ENCODE measurements at regions not wholly inside any gene's neighbourhood (a gene's known extent, or its start where the extent isn't known, plus 50 kb on each side); places are given as distances from the start of the nearest gene placed in this dataset.

- Mint-ChIP-seq H3K36me3 (peaks cover 40% of the 10 kb centered on the region), H3K9me3 (peaks cover 31% of the 10 kb centered on the region), H3K4me1 (peaks cover 59% of the 10 kb centered on the region), H3K4me3 (no peak overlapping the region), H3K27me3 (no peaks in the 10 kb centered on the region), H3K27ac (peak overlapping the region; percentile 77)
- CTCF ChIA-PET = interaction anchor here (1.0 to 1.2 kb wide), 2 partner anchors 29 to 43 kb away, joined by 3 to 4 read pairs; no protein-coding TSS in a partner anchor
- DNase-seq = no peak
Measured at GRCh38 chr1:198966519-198966918, 327.7 kb downstream of the PTPRC start.

- CTCF ChIA-PET = interaction anchor here (1.0 to 1.5 kb wide), 2 partner anchors 9 to 42 kb away, joined by 4 to 5 read pairs; no protein-coding TSS in a partner anchor
- H3K27ac Mint-ChIP-seq = no peak overlapping the region
Measured at GRCh38 chr1:198967566-198967965, 328.7 kb downstream of the PTPRC start.

DNA sequence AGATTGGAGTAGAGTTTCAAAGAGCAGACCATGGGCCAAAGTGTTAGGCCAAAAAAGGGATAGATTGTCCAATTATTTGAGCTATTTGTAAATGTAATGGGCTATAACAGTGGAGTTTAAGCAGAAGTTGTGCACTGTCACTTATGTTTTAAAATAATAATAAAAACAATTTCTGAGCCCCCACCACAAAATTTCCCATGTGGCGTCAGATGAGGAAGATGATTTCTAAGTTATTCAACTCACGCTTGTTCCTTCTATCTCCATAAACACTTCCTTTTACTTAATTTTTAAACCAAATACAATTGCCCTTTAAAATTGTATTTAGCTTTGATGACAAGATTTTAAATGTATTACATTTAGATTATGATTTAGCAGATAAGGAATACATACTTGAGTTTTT, 330.0 kb downstream of the PTPRC start:
- peaks cover 26% of the 10 kb centered on the region for H3K36me3 Mint-ChIP-seq
- H3K27me3 Mint-ChIP-seq = no peaks in the 10 kb centered on the region
- no peak overlapping the region for H3K4me3 Mint-ChIP-seq
- CTCF ChIA-PET = interaction anchor here (1.5 kb wide), 1 partner anchor 8 kb away, joined by 5 read pairs; no protein-coding TSS in a partner anchor
- peaks cover 18% of the 10 kb centered on the region for H3K9me3 Mint-ChIP-seq
- no peak for DNase-seq
- H3K4me1 Mint-ChIP-seq = peaks cover 46% of the 10 kb centered on the region
- H3K27ac Mint-ChIP-seq = no peak overlapping the region

More at GRCh38 chr1:198967566-198967965, 328.7 kb downstream of the PTPRC start:
- Mint-ChIP-seq H3K27me3 (no peaks in the 10 kb centered on the region), H3K4me1 (peaks cover 58% of the 10 kb centered on the region), H3K4me3 (no peak overlapping the region), H3K9me3 (peaks cover 28% of the 10 kb centered on the region), H3K36me3 (peaks cover 37% of the 10 kb centered on the region)
- DNase-seq = no peak

DNA sequence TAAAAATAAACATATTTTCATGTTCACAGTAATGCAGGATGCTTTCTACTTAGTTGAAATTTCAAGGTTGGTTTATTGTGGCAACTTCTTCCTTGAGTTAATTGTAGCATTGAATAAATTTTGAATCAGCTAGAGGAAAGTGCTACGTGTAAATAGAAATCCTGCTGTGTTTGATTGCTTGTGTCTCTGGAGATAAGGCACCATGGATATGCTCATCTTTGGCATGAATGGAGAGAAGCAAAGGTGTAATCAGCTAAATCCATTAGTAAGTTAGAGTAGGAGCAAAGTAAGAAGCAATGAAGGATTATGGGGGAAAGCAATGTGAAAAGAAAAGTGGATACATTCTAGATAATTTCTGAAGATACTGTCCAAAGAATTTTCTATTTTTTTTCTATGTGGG, 331.1 kb downstream of the PTPRC start:
- H3K27me3 Mint-ChIP-seq = no peaks in the 10 kb centered on the region
- CTCF ChIA-PET = no interaction called here

DNA sequence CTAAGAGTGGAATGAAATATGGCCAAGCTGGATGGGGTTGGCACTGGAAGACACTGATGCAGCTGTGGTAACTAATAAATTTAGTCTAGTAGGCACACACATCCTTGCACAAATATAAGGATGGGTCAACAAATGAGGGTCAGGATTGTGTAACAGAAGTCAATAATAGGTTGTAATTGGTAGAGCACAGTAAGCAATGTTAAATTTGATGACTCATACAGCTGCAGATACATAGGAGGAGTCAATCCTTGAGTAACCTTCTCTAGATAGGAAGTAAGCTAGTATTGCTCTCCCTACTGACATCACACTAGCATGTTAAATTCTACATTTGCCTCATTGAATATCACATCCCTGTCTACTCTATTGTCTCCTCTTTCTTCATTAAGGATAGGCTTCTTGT, 332.1 kb downstream of the PTPRC start:
- CTCF ChIA-PET = no interaction called here
- peak overlapping the region; percentile 42 for H3K27ac Mint-ChIP-seq
- H3K27me3 Mint-ChIP-seq = no peaks in the 10 kb centered on the region
- DNase-seq = no peak
- peaks cover 11% of the 10 kb centered on the region for H3K36me3 Mint-ChIP-seq
- peaks cover 34% of the 10 kb centered on the region for H3K4me1 Mint-ChIP-seq
- H3K4me3 Mint-ChIP-seq = no peak overlapping the region
- peaks cover 9% of the 10 kb centered on the region for H3K9me3 Mint-ChIP-seq

More for the DNA sequence above, 331.1 kb downstream of the PTPRC start:
- DNase-seq = no peak
- peaks cover 18% of the 10 kb centered on the region for H3K36me3 Mint-ChIP-seq
- peaks cover 37% of the 10 kb centered on the region for H3K4me1 Mint-ChIP-seq
- peaks cover 13% of the 10 kb centered on the region for H3K9me3 Mint-ChIP-seq
- H3K4me3 Mint-ChIP-seq = no peak overlapping the region
- H3K27ac Mint-ChIP-seq = no peak overlapping the region

GRCh38 chr1:198977909-198978308, 339.1 kb downstream of the PTPRC start:
- Mint-ChIP-seq H3K27ac (no peak overlapping the region), H3K4me3 (no peak overlapping the region), H3K9me3 (peaks cover 8% of the 10 kb centered on the region), H3K27me3 (no peaks in the 10 kb centered on the region), H3K4me1 (peaks cover 9% of the 10 kb centered on the region), H3K36me3 (peaks cover 6% of the 10 kb centered on the region)
- DNase-seq = no peak
- CTCF ChIA-PET = no interaction called here

GRCh38 chr1:198978523-198978922, 339.7 kb downstream of the PTPRC start:
- CTCF ChIA-PET = interaction anchor here (0.9 kb wide), 1 partner anchor 12 kb away, joined by 3 read pairs; no protein-coding TSS in a partner anchor
- Mint-ChIP-seq H3K27me3 (no peaks in the 10 kb centered on the region), H3K4me3 (no peak overlapping the region), H3K4me1 (peaks cover 9% of the 10 kb centered on the region), H3K9me3 (peaks cover 8% of the 10 kb centered on the region), H3K36me3 (peaks cover 6% of the 10 kb centered on the region), H3K27ac (no peak overlapping the region)
- no peak for DNase-seq

DNA sequence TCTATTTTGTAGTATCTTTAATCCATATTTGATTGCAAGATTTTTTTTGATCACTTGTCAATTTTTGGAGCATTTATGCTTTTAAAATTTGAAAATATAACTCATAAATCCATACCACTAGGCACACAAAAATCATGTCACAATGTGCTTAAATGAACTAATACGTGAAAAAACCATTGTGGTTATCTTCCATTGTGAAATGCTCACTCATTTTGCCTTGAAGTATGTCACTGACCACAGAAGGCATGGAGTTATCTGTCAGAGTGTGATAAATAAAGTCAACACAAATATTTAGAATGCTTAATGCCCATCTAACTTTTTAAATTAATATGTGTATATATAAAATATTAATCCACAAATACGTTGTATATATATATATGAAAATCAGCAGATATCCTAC, 347.2 kb downstream of the PTPRC start:
- H3K4me3 Mint-ChIP-seq = no peak overlapping the region
- CTCF ChIA-PET = no interaction called here
- no peak for DNase-seq
- H3K27me3 Mint-ChIP-seq = no peaks in the 10 kb centered on the region
- H3K27ac Mint-ChIP-seq = no peak overlapping the region
- peaks cover 6% of the 10 kb centered on the region for H3K9me3 Mint-ChIP-seq
- H3K36me3 Mint-ChIP-seq = peaks cover 7% of the 10 kb centered on the region
- peaks cover 2% of the 10 kb centered on the region for H3K4me1 Mint-ChIP-seq

- H3K27ac Mint-ChIP-seq = no peak overlapping the region
- H3K4me3 Mint-ChIP-seq = no peak overlapping the region
- H3K27me3 Mint-ChIP-seq = no peaks in the 10 kb centered on the region
- no peak for DNase-seq
- H3K9me3 Mint-ChIP-seq = peaks cover 6% of the 10 kb centered on the region
- peaks cover 7% of the 10 kb centered on the region for H3K36me3 Mint-ChIP-seq
- CTCF ChIA-PET = no interaction called here
- H3K4me1 Mint-ChIP-seq = peaks cover 2% of the 10 kb centered on the region
Measured at GRCh38 chr1:198986442-198986841, 347.6 kb downstream of the PTPRC start.

- Mint-ChIP-seq H3K4me3 (no peak overlapping the region), H3K4me1 (peaks cover 5% of the 10 kb centered on the region), H3K36me3 (peaks cover 7% of the 10 kb centered on the region), H3K27me3 (peaks cover 3% of the 10 kb centered on the region), H3K27ac (no peak overlapping the region), H3K9me3 (no peaks in the 10 kb centered on the region)
- no peak for DNase-seq
- CTCF ChIA-PET = no interaction called here
Measured at GRCh38 chr1:199002661-199003060, 363.8 kb downstream of the PTPRC start.

DNA sequence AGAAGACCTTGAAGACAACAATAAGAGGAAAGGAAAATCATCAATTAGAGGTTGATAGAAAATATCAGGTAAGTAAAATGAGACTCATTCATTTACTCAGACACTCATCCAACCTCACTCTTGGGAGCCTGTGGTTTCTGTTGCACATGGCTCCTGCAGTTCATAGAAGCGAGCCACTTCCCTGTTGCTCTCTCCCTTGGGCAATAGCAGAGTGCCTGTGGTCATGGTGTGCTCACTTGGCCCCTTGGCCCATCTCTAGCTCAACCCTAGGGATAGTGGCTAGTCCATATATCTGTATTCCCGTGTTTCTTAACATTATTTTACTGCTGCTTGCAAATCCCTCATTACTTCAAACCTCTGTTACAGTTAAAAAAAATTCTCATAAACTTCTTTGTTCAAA, 368.6 kb downstream of the PTPRC start:
- no peak overlapping the region for H3K27ac Mint-ChIP-seq
- CTCF ChIA-PET = no interaction called here
- peaks cover 34% of the 10 kb centered on the region for H3K4me1 Mint-ChIP-seq
- no peaks in the 10 kb centered on the region for H3K27me3 Mint-ChIP-seq
- DNase-seq = no peak
- H3K4me3 Mint-ChIP-seq = no peak overlapping the region
- H3K36me3 Mint-ChIP-seq = peaks cover 15% of the 10 kb centered on the region
- H3K9me3 Mint-ChIP-seq = peaks cover 1% of the 10 kb centered on the region

DNA sequence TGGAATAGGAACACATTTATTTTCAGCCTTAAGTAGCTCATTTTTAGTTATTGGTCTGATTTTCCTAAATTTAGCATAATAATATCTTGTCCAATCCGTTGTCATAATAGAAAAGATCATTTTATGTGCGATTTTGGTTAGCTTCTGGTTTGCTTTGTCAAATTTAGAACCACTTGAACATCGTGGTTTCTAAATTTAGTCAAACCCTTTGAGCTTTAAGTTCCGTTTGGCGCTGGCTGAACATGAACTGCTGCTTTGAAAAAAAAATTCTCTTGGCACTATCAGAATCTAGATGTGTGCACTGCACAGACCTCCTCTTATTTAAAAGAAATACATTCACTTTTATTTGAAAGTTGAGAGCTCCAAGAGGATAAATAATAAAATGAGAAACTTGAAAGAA, 370.6 kb downstream of the PTPRC start:
- Mint-ChIP-seq H3K4me1 (peaks cover 37% of the 10 kb centered on the region), H3K27ac (peak overlapping the region; percentile 53), H3K36me3 (peaks cover 15% of the 10 kb centered on the region), H3K9me3 (peaks cover 1% of the 10 kb centered on the region), H3K4me3 (peak overlapping the region; percentile 45), H3K27me3 (no peaks in the 10 kb centered on the region)
- CTCF ChIA-PET = interaction anchor here (0.9 to 1.2 kb wide), 3 partner anchors 33 to 73 kb away, joined by 3 to 4 read pairs (median 4); no protein-coding TSS in a partner anchor
- peak; percentile 32 for DNase-seq

DNA sequence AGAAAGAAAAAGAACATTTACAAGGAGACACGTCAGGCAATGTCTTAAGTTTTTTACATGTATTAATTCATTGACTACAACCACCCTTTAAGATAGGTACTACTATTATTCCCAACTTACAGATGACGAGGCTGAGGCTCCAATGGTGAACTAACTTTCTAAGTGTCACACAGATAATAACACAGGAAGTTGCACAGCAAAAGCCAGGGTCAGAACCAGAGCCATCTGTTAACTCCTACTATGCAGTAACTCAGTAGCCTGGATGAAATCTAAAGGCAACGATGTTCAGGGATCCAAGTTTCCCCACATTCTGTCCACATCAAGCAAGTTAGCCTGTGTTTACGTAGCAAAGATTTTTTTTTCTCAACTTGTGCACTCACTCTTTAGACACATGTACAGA, 371.7 kb downstream of the PTPRC start:
- peaks cover 13% of the 10 kb centered on the region for H3K36me3 Mint-ChIP-seq
- H3K27me3 Mint-ChIP-seq = no peaks in the 10 kb centered on the region
- peak overlapping the region; percentile 54 for H3K27ac Mint-ChIP-seq
- H3K9me3 Mint-ChIP-seq = peaks cover 1% of the 10 kb centered on the region
- no peak for DNase-seq
- CTCF ChIA-PET = no interaction called here
- peak overlapping the region; percentile 23 for H3K4me3 Mint-ChIP-seq
- peaks cover 47% of the 10 kb centered on the region for H3K4me1 Mint-ChIP-seq

- H3K4me3 Mint-ChIP-seq = no peak overlapping the region
- DNase-seq = no peak
- peaks cover 50% of the 10 kb centered on the region for H3K4me1 Mint-ChIP-seq
- no peak overlapping the region for H3K27ac Mint-ChIP-seq
- CTCF ChIA-PET = no interaction called here
- H3K36me3 Mint-ChIP-seq = peaks cover 14% of the 10 kb centered on the region
- peaks cover 1% of the 10 kb centered on the region for H3K9me3 Mint-ChIP-seq
- no peaks in the 10 kb centered on the region for H3K27me3 Mint-ChIP-seq
Measured at GRCh38 chr1:199010933-199011332, 372.1 kb downstream of the PTPRC start.

DNA sequence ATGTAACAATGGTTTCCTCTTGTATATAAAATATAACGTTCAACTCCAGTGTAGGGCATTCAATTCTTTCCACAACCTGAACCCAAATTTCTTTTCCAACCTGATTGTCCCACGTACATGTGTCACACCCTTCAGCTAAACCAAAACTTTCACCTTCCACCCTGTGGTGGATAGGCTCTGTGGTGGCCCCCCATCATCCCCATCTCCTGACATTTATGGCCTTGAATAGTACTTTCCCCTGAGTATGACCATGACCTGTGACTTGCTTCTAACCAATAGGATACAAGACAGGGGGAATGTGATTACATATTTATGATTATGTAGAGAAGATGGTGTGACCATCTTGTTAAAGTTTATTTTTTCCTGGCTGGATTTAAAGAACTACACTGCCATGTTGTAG, 377.0 kb downstream of the PTPRC start:
- peaks cover 11% of the 10 kb centered on the region for H3K36me3 Mint-ChIP-seq
- peaks cover 27% of the 10 kb centered on the region for H3K4me1 Mint-ChIP-seq
- no peak overlapping the region for H3K27ac Mint-ChIP-seq
- no peaks in the 10 kb centered on the region for H3K27me3 Mint-ChIP-seq
- CTCF ChIA-PET = no interaction called here
- peaks cover 6% of the 10 kb centered on the region for H3K9me3 Mint-ChIP-seq
- DNase-seq = no peak
- no peak overlapping the region for H3K4me3 Mint-ChIP-seq
